Loucy (cell line): ENCODE measurements at regions not wholly inside any gene's neighbourhood (a gene's known extent, or its start where the extent isn't known, plus 50 kb on each side); places are given as distances from the start of the nearest gene placed in this dataset.

ENCODE experiments used
- CTCF ChIP-seq: fragments of 200-600 bp; sonication (generic); conservative IDR thresholded peaks from 2 replicates; pipeline ENCODE4 v1.5.1; 2014; ENCODE audit warnings: mild to moderate bottlenecking, antibody characterized with exemption, low read length
- EZH2phosphoT487 ChIP-seq: fragments of 200-600 bp; IDR thresholded peaks from 2 replicates; pipeline ENCODE4 v1.6.1; 2018; ENCODE audit warnings: antibody characterized with exemption, mild to moderate bottlenecking, moderate library complexity, borderline replicate concordance

GRCh38 chr6:72547020-72547419 lies 74.8 kb upstream of the KCNQ5 start:
- TF ChIP-seq CTCF (no peak), EZH2phosphoT487 (no peak)
